ENCODE measurements at regions not wholly inside any gene's neighbourhood (a gene's known extent, or its start where the extent isn't known, plus 50 kb on each side); places are given as distances from the start of the nearest gene placed in this dataset.
"Not testable (repeated sequence)": the region's sequence is repeated elsewhere in the genome, so short reads cannot be mapped to it uniquely, and the experiment has no call there.

GRCh38 chrX:103428525-103428924, 52.2 kb downstream of the BEX3 start:
- DNase-seq (ENCODE audit: low read depth) = no peak
- H3K4me3 ChIP-seq (ENCODE audit: low read depth, low read length) = no peak overlapping the region
- no peak for TF ChIP-seq CTCF (IDR thresholded peaks at IDR 0.05; ENCODE audit: insufficient read depth, low read depth, low read length, missing control alignments)

GRCh38 chrX:103429026-103429425, 52.7 kb downstream of the BEX3 start:
- H3K4me3 ChIP-seq (ENCODE audit: low read depth, low read length); DNase-seq (ENCODE audit: low read depth): not testable (repeated sequence)

- no peak for TF ChIP-seq CTCF (IDR thresholded peaks at IDR 0.05; ENCODE audit: insufficient read depth, low read depth, low read length, missing control alignments)
- no peak overlapping the region for H3K4me3 ChIP-seq (ENCODE audit: low read depth, low read length)
- no peak for DNase-seq (ENCODE audit: low read depth)
Measured at GRCh38 chrX:103431316-103431715, 55.0 kb downstream of the BEX3 start.

GRCh38 chrX:103432841-103433240, 56.5 kb downstream of the BEX3 start:
- not testable (repeated sequence) for DNase-seq (ENCODE audit: low read depth); H3K4me3 ChIP-seq (ENCODE audit: low read depth, low read length)

- no peak for TF ChIP-seq CTCF (IDR thresholded peaks at IDR 0.05; ENCODE audit: insufficient read depth, low read depth, low read length, missing control alignments)
- DNase-seq (ENCODE audit: low read depth) = no peak
Measured at GRCh38 chrX:103437147-103437873, 61.0 kb downstream of the BEX3 start.

GRCh38 chrX:103439161-103439560, 62.8 kb downstream of the BEX3 start:
- DNase-seq (ENCODE audit: low read depth) = no peak
- no peak overlapping the region for H3K4me3 ChIP-seq (ENCODE audit: low read depth, low read length)
- TF ChIP-seq CTCF (IDR thresholded peaks at IDR 0.05; ENCODE audit: insufficient read depth, low read depth, low read length, missing control alignments) = no peak

More at GRCh38 chrX:103437147-103437873, 61.0 kb downstream of the BEX3 start:
- no peak overlapping the region for H3K4me3 ChIP-seq (ENCODE audit: low read depth, low read length)

GRCh38 chrX:103440621-103441020, 64.3 kb downstream of the BEX3 start:
- H3K4me3 ChIP-seq (ENCODE audit: low read depth, low read length) = no peak overlapping the region
- no peak for DNase-seq (ENCODE audit: low read depth)
- TF ChIP-seq CTCF (IDR thresholded peaks at IDR 0.05; ENCODE audit: insufficient read depth, low read depth, low read length, missing control alignments) = no peak

- no peak for DNase-seq (ENCODE audit: low read depth)
- TF ChIP-seq CTCF (IDR thresholded peaks at IDR 0.05; ENCODE audit: insufficient read depth, low read depth, low read length, missing control alignments) = no peak
- no peak overlapping the region for H3K4me3 ChIP-seq (ENCODE audit: low read depth, low read length)
Measured at GRCh38 chrX:103441878-103442535, 65.7 kb downstream of the BEX3 start.

Measured in GM12865 (cell line).